Activated naive CD4-positive, alpha-beta T cell treated with Interleukin-2 at 50 U/mL for 16 hours (primary cell): ENCODE measurements at regions not wholly inside any gene's neighbourhood (a gene's known extent, or its start where the extent isn't known, plus 50 kb on each side); places are given as distances from the start of the nearest gene placed in this dataset.

ENCODE experiments used
- DNase-seq: peaks from one replicate; pipeline ENCODE4 v3.0.0-alpha.2; 2020

DNA sequence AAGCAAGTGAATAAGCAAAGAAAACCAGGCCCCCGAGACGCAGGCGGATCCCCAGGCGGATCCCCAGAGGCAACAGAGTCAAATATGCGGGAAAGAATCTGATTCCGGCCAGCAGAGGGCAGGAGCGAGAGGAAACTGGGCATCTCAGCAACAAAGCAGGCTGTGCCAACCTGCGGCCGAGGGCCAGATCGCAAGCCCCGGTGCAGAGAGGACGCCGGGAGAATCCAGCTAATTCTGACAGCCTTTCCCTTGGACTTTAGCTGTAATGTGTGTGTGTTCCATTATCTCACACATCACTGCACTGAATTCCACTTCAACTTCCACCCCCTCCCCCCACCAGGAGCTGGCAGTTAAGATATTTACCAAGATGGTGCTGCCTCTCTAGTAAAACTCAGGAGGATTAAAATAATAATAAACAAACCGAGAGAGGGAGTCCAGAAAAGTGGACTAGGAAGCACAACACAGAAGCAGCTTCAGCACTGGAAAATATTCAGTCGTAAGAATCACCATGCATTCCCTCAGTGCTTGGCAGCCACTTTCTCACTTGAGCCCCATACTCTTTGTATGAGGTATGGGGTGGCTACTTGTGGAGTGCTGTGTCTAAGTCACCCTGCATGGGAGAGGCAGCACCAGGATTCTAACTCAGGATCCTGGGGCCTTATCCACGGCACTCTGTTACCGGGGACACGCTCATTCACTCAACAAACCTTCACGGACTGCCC is 66.2 kb upstream of the SNX9 start:
- peak; percentile 84 for DNase-seq

DNA sequence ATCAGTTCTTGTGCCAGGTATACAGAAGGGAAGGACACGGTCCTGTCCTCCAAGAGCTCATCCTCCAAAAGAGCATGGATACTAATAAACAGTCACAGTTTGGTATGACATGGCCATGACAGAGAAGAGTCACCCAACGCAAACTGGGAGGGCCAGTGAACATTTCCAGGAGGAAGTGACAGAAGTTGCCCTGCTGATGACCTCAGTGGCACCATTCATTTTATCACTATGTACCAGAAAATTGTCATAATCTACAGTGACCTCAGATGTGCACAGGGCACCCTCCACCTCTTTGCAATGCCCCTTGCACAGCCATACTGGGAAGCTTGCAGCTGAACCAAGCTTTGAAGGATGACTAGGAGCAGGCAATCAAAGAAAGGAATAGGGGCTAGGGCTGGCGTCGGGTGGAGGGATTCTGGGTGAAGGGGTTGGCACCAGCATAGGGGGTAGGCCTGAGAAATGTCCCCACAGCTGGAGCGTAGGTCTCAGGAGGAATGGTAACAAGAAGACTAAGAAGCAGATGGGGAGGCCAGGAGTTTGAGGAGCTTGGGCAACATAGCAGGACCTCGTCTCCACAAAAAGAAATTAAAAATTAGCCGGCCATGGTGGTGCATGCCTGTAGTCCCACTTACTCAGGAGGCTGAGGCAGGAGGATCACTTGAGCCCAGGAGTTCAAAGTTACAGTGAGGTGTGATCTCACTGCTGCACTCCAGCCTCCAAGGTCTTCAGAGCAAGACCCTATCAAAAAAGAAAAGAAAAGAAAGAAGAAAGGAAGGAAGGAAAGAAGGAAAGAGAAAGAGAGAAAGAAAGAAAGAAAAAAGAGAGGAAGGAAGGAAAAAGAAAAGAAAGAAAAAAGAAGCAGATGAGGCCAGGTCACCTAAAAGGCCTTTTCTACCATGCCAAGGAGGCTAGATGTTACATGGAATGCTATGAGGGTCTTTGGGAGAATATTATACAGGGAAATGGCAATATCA is 65.3 kb upstream of the SNX9 start:
- DNase-seq: no peak

DNA sequence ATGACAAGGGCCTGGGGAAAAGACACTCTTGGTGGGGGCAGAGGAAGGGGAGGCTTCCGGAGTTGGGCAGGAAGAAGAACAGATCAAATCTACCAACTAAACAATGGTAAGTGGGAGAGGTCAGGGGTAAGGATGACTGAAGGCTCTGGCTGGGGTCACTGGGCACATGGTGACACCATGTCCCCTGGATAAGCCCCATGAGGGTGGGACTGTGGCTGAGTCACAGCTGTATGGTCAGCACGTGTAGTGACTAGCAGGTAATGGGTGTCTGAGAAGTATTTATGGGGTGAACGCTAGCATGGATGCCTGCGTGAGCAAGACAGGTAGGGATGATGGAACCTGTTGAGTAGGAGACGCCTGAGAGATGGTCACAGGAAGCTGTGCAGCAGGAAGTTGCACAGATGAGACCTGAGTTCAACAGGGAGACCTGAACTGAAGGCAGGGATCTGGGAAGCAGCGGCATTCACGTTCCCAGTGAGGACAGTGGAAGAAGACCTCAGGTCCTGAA is 64.5 kb upstream of the SNX9 start:
- no peak for DNase-seq

DNA sequence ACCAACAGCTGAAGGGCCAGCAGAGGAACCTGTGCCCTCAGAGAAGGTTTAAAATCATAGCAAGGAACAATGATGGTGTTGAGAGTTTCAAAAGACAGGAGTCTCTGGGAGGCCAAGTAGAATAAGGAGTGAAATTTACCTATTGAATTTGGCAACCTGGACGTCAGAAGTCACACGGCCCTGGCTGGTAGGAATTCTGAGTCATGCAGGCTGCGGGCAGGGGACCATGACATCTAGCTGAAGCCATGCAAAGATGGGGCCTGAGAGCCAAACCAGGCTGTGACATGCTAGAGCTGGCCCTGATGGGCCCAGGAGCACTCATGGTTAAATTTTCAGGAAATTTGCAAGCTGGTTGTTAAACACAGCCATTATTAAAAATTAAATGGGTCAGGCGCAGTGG is 64.0 kb upstream of the SNX9 start:
- no peak for DNase-seq

DNA sequence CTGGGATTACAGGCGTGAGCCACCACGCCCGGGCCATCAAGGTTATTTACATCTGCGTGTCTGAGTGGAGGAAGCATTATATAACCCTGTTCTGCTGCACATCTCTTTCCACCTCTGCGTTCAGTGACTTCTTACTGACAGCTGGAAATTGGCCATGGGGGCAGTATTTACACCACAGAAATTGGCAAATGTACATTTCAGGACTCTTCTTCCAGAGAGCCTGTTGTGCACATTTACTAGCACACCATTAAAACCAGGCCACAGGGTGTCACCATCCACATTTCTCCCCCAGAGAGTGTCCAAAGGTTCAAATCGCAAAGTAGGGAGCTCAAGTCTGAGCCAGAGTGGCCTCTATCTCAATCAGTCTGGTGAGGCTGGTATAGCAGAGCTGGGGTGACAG is 62.9 kb upstream of the SNX9 start:
- no peak for DNase-seq

DNA sequence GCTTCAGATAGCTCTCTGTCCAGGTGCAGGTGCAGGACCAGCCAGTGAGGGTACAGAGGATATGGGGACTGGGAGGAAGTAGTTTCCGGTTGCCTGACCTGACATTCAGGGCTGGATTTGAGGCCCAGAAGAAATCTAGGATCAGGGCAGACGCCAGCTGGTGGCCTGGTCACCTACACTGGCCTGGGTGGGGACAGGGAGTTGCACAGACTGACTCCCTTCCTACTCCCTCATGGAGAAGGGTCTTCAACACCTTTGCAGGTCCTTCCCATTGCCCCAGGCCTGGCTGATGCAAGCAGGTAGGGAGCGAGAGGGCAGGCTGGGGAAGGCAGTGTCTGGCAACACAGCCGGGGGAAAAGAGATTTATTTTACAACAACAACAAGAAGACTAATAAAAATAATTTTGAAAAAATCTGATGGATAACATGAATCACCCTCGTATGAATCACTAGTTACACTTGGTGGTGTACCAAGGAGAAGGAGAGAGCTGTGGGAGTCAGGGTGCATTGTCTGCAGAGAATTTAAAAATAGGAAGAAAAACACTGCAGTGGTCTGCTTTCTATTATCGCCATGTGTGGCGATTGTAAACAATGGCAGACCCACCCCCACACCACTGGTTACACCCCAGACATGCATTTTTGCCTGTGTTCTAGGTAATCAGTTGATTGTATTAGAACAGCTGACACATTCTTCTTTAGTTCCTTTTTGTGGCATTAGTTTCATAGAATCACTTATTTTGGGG is 62.3 kb upstream of the SNX9 start:
- DNase-seq: peak; percentile 58

DNA sequence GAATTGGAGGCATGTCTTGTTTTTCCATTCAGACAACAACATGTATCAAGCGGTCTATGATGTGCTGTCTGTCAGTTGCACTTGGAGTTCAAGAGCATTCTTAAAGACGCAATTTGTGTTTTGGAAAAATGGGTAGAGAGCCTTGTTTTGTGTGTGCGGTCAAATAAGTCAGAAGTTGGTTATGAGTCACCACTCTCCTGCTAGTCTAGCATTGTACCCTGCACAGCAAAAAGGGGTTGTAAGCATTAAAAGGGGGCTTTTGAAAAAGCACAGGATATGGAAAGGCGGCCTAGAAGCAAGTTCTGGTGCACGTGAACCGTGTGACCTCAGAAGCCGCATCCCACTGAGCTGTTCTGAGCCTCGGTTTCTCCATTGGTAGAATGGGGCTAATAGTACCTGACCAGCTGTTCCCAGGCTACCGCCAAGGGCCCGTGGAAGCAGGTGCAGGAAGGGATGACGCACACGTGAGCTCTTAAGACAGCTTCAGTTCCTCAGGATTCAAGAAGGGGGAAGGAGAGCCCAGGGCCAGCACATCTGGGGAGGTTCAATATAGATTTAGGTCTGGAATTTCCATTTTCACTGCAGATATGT is 61.6 kb upstream of the SNX9 start:
- DNase-seq: peak; percentile 59

DNA sequence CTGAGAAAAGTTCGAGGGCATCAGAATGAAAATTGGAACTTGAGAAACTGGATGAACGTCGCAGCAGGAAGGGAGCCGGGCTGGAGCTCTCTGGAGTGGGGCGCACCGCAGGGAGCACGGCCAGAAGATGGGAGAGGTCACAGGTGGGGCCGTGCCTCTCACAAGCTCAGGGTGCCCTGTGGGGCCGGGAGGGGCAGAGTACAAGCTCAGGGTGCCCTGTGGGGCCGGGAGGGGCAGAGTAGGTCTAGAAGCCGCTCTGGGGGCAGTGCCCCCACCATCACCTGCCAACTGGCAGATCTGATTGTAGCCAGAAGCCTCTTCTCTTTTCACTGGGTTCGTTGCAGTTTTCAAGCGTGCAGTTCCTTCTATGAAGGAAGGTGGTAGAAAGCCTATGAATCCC is 61.1 kb upstream of the SNX9 start:
- no peak for DNase-seq

DNA sequence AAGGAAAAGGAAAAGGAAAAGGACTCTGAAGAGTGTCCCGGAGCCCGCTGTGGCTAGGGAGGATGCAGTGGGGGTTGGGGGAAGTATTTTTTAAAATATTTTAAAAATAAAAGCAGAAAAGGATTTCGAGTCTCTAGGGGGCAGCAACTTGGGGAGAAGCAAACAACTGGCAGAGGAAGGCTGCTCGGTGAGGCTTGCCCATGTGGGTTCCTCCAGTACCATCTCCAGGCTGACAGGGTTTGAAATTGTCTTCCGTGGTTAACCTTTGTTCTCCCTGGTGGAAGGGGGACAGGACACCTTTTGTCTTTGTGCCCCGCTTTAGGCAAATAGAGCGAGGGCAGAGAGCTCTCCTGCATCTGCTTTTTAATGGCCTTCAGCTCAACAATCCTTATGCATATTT is 60.4 kb upstream of the SNX9 start:
- no peak for DNase-seq

DNA sequence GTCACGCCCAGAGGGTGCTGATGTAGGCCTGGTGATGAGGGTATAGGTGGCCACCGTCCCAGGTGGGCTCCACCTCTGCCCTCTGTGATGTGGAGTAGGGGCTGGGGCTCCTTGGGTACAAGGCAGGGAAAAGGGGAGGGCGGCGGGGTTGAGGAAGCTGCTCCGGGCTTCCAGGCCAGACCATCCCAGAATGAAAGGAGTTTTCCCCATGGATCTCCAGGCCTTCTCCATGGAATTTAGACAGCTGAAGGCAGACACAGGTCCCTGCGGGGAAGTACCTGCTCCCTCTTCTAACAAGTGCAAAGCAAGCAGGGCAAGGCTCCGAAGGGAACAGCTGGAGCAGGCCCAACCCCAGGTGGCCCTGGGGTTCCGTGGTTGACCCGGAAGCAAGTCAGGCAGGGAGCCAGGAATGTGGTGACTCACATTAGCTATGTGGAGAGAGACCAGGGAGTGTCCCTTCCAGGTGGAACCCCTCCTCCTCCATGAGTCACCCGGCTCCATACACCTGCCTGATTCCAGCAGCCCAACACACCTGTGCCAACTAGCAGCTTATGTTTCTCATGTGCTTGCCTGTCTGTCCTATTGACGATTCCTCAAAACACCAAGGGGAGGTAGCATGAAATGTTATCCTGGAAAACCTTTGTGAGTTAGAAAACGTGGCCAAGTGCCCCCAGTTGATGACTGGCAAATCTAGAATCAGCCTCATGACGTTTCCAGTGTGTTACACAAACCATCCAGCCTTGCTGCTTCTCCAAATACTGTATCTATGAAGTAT is 59.7 kb upstream of the SNX9 start:
- DNase-seq: no peak

DNA sequence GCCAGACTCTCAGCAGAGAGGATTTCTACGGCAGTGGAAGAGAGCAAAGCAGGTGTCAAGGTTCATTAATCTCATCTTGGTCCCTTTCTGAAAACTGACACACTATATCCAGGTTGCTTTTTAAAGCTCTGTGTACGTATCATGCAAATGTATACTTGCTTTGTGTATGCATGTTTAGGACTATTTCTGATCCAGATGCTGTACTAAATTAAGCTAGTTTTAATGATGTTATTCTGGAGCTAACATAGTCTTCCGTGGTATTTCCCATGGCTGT is 59.2 kb upstream of the SNX9 start:
- DNase-seq: no peak

DNA sequence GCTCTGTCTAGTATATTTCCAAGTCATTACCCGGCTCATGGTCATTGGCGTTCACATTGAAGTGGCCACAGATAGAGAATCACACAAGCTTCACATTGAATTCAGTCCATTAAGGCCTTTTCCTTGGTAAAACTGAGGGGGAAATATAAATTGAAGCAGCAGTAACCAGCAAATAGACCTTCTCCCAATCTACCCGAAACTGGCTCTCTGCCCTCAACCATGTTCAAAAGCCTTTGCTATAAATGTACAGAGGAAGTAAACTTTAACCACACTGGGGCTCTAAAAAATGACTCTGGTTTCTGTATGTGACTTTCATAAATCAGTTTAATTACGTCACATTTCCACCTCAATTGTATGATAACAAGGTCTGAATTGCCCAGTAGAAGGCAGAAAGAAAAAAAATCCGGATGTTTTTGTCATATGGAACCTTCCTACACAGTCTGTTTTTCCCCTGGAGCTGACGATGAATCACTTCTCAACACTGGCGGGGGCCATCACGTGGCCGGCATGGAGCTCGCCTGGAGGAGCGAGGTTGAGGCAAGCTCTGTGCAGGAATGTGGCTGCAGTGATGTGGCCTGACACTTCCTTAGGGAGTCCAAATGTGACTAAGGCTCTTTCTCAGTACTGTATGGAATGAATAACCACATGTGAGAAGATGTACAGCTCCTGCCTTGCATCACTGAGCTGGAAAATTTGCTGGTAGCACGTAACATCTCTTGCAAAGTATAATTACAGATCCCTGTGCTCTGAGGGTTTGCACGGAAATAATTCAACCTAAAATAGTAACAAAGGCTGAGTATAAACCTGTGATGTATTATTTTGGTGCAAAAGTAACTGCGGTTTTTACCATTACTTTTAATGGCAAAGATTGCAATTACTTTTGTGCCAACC is 58.6 kb upstream of the SNX9 start:
- DNase-seq: peak; percentile 88

DNA sequence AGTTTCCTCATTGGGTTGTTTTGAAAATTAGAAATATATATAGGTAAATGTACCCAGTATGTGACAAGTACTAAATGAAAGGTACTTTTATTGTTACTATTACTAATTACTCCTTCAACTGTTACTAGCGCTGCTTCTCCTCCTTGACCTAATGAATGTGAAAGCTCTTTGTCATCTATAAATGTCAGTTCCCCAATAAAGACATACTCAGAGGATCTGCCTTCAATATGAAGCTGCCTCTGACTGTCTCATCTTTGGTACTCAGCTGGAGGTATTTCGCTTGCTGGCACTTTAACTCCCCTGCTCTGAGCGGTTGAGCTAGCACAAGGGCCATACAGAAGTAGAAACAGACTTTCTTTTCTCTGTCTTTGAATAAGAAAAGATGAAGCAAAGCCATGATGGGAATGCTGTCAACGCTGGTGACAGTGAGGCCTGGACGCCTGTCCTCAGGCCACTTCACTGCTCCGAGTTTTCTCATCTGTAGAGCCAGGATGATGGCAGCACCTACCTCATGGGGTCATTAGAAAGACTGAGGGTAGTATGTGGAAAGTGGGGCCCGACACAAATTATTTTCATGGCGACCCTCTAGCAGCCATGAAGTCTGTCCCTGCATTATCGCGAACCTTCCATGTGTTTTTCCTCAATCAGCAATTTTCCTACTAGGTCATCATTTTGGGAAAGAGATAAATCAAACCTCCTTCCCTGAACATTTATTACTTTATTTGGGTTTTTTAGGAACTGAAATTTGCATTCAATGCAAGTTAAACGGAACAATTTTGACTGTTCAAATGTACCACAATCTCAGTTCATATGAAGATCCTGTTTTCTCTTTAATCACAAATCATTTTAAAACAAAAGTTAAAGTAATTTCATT is 55.9 kb upstream of the SNX9 start:
- no peak for DNase-seq

DNA sequence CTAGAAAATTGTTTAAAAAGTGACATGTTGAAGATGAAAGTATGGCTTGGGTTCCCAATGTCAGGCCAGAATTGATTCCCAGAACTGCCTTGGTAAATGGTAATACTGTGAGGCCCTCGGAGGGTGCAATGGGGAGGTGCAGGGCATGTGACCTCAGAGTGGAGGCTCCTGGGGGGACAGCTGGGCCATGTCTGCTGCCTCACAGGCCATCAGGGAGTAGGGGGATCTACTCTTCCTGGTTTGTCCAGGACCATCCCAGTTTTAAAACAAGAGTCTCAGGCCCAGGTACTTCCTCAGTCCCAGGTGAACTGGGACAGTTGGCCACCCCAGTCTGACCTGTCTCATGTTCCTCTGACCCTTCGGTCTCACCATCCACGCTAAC is 55.3 kb upstream of the SNX9 start:
- no peak for DNase-seq

DNA sequence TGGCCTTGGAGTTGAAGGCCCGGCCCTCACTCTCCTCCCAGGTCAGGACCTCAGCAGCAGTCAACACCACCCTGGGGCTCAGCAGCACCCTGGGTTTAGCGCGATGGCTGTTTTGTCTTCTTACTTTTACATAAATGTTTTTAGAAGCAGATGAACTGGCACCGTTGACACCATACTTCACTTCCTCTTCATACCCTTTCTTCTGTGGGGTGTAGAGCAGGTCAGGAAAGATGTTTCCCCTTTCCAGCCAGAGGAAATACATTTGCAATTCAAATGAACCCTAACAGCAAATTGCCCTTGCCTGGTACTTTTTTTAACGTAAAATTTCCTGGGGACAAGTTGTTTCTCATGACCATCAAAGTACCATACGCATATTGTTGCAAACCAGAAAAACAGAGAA is 54.7 kb upstream of the SNX9 start:
- no peak for DNase-seq

DNA sequence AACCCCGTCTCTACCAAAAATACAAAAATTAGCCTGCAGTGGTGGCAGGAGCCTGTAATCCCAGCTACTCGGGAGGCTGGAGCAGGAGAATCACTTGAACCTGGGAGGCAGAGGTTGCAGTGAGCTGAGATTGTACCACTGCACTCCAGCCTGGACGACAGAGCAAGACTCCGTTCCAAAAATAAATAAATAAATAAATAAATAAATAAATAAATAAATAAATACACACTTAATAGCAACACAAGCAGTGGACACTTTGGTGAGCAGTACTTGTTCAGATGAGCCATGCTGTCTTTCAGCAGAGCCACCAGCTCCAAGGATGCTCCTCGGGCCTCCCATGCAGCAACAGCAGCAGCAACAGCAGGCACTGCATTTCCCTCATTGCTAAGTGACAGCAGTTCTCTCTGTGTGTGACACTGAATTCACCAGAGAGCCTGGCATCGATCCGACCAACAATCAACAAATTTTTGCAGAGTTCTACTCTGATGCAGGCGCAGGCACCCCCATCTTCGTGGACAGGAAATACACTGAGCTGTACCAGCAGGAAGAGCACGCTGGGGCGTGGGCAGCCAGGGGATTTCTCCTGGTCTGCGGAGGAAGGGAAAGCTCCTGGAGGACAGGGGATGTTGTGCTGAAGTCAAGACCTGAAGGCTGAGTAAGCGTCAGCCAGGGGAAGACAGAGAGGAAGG is 54.0 kb upstream of the SNX9 start:
- no peak for DNase-seq

DNA sequence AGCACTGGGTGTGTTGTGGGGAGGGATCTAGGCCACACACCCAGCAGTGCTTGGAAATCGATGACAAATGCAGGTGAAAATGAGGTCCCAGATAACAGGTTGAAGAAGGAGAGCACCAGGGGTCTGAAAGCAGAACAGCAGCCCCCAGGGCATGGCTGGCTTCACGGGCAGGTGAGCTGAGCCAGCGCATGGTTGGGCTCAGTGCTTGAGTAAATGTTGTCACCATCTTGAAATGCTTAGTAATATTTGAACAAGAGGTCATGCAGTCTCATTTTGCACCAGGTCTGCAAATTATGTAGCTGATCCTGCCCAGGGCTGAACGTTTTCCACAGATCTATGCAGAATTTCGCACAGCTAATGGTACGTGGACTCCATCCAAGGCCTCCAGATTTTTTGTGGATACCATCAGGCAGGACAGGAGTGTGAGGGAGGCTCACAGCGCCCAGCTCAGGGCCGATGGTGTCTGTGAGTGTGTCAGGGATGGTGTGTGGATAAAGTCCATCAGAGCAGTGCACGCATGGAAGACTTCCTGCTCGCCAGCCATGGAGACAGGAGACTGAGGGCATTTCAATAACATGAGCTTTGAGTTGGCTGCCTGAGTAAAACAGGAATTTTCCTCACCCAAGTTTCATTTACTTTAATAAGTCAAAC is 53.1 kb upstream of the SNX9 start:
- no peak for DNase-seq

DNA sequence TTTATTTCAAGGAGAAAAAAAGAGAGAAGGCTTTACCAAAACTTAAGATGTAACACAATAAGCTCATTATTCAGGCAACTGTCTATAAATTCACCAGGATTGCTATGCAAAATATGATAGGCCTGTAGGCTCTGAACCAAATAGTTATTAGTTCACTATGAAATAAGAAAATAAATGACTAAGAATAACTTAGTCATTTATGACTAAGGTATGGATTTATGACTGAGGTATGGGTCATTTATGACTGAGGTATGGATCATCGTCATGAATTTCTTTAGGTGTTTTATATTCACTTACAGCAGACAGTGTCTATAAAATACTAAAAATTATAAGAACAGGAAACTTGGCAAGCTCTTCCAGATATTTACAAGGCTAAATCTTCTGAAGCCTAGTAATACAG is 52.1 kb upstream of the SNX9 start:
- no peak for DNase-seq

DNA sequence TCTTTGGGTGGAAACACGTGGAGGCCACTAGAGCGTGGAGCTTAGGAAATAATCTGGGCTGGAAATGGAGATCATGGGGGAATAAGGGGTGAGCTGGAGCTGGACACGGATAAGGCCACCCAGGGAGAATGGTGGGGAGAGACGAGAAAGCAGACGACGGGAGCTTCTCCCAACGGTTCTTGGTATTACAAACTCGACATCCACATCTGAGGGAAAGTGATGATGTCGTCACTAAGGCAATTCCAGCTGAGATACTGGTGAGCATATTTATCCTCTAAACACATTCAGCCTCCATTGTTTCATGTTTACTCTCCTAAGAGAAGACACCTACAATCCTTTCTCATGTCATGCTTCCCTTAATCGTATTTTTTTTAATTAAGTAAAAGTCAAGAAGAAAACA is 50.2 kb upstream of the SNX9 start:
- DNase-seq: no peak
